A673 (cell line): ENCODE measurements at regions not wholly inside any gene's neighbourhood (a gene's known extent, or its start where the extent isn't known, plus 50 kb on each side); places are given as distances from the start of the nearest gene placed in this dataset.

ENCODE experiments used
- EZH2 ChIP-seq: fragments of 200-600 bp; sonication (generic); IDR thresholded peaks from 2 replicates; pipeline ENCODE4 v1.6.1; 2017; ENCODE audit warnings: borderline replicate concordance, low read depth, mild to moderate bottlenecking, mixed read lengths, antibody characterized with exemption, low read length; ENCODE audit not compliant: poor library complexity, severe bottlenecking
- TF ChIP-seq, protein P1 (sequence below): fragments of 300-800, 200-600 bp; sonication (generic); conservative IDR thresholded peaks from 2 replicates; pipeline ENCODE4 v1.5.1; 2017; ENCODE audit warnings: low read depth, mild to moderate bottlenecking, antibody characterized with exemption, low read length, moderate library complexity, mixed read lengths

DNA sequence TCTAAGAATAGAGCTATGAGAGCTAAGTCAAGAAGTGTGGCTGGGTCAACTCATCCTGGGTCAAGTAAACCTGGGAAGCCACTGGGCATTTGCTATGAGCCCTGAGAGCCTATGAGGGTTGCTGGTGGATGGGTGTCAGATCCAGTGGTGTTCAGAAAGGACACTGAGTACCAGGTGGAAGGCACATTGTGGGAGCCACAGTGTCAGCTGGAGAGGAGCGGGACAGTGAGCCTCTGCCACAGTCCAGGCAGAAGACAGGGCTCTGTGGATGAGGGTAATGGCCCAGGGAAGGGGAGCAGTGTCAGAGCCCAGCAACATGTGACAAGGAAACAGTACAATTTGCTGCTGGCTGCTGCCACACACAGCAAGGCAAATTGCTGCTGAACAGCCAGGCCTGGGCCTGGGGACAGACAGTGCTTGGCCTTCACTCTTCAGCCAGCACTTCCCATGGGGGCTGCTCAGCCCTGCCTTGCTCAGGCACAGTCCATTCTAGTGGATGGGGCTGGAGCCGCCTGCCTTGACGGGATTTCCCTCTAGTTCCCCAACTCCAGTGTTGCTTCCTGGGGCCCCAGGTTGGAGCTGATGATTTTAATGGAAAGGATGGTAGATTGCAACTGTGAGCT lies 90.9 kb upstream of the CHST15 start:
- TF ChIP-seq, protein P1, sequence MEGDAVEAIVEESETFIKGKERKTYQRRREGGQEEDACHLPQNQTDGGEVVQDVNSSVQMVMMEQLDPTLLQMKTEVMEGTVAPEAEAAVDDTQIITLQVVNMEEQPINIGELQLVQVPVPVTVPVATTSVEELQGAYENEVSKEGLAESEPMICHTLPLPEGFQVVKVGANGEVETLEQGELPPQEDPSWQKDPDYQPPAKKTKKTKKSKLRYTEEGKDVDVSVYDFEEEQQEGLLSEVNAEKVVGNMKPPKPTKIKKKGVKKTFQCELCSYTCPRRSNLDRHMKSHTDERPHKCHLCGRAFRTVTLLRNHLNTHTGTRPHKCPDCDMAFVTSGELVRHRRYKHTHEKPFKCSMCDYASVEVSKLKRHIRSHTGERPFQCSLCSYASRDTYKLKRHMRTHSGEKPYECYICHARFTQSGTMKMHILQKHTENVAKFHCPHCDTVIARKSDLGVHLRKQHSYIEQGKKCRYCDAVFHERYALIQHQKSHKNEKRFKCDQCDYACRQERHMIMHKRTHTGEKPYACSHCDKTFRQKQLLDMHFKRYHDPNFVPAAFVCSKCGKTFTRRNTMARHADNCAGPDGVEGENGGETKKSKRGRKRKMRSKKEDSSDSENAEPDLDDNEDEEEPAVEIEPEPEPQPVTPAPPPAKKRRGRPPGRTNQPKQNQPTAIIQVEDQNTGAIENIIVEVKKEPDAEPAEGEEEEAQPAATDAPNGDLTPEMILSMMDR, result no peak
- no peak for TF ChIP-seq EZH2
